ENCODE measurements at regions not wholly inside any gene's neighbourhood (a gene's known extent, or its start where the extent isn't known, plus 50 kb on each side); places are given as distances from the start of the nearest gene placed in this dataset.

GRCh38 chrX:38881066-38881465, 79.8 kb downstream of the MID1IP1 start:
- no peaks in the 10 kb centered on the region for H3K4me1 ChIP-seq (ENCODE audit: control insufficient read depth in 1 of 2, low read depth in 2 of 2)
- no peaks in the 10 kb centered on the region for H3K36me3 ChIP-seq
- no peaks in the 10 kb centered on the region for H3K9me3 ChIP-seq
- TF ChIP-seq, protein P1, sequence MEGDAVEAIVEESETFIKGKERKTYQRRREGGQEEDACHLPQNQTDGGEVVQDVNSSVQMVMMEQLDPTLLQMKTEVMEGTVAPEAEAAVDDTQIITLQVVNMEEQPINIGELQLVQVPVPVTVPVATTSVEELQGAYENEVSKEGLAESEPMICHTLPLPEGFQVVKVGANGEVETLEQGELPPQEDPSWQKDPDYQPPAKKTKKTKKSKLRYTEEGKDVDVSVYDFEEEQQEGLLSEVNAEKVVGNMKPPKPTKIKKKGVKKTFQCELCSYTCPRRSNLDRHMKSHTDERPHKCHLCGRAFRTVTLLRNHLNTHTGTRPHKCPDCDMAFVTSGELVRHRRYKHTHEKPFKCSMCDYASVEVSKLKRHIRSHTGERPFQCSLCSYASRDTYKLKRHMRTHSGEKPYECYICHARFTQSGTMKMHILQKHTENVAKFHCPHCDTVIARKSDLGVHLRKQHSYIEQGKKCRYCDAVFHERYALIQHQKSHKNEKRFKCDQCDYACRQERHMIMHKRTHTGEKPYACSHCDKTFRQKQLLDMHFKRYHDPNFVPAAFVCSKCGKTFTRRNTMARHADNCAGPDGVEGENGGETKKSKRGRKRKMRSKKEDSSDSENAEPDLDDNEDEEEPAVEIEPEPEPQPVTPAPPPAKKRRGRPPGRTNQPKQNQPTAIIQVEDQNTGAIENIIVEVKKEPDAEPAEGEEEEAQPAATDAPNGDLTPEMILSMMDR (IDR thresholded peaks at IDR 0.05): no peak
- H3K27ac ChIP-seq: no peak overlapping the region
- no peak overlapping the region for H3K4me3 ChIP-seq
- no peaks in the 10 kb centered on the region for H3K27me3 ChIP-seq (replicated peaks; ENCODE audit: insufficient read depth)
- ATAC-seq (ENCODE audit: insufficient number of reproducible peaks, low FRiP score, low read depth) (no peak), DNase-seq (ENCODE audit: low spot score) (no peak)

- Histone ChIP-seq H3K27me3 (replicated peaks; ENCODE audit: insufficient read depth) (no peaks in the 10 kb centered on the region), H3K9me3 (no peaks in the 10 kb centered on the region), H3K4me3 (no peak overlapping the region), H3K4me1 (ENCODE audit: control insufficient read depth in 1 of 2, low read depth in 2 of 2) (no peaks in the 10 kb centered on the region), H3K36me3 (no peaks in the 10 kb centered on the region), H3K27ac (no peak overlapping the region)
- TF ChIP-seq, protein P1 (IDR thresholded peaks at IDR 0.05): no peak
- ATAC-seq (ENCODE audit: insufficient number of reproducible peaks, low FRiP score, low read depth): no peak
- no peak for DNase-seq (ENCODE audit: low spot score)
Measured at GRCh38 chrX:38881727-38882126, 80.5 kb downstream of the MID1IP1 start.

- no peak overlapping the region for H3K4me3 ChIP-seq
- ATAC-seq (ENCODE audit: insufficient number of reproducible peaks, low FRiP score, low read depth) (no peak), DNase-seq (ENCODE audit: low spot score) (no peak)
- H3K9me3 ChIP-seq: no peaks in the 10 kb centered on the region
- no peaks in the 10 kb centered on the region for H3K4me1 ChIP-seq (ENCODE audit: control insufficient read depth in 1 of 2, low read depth in 2 of 2)
- no peaks in the 10 kb centered on the region for H3K27me3 ChIP-seq (replicated peaks; ENCODE audit: insufficient read depth)
- TF ChIP-seq, protein P1 (IDR thresholded peaks at IDR 0.05): no peak
- no peaks in the 10 kb centered on the region for H3K36me3 ChIP-seq
- no peak overlapping the region for H3K27ac ChIP-seq
Measured at GRCh38 chrX:38882894-38883626, 81.8 kb downstream of the MID1IP1 start.

GRCh38 chrX:38886112-38886511, 84.9 kb downstream of the MID1IP1 start:
- no peaks in the 10 kb centered on the region for H3K9me3 ChIP-seq
- ATAC-seq (ENCODE audit: insufficient number of reproducible peaks, low FRiP score, low read depth): no peak
- no peak overlapping the region for H3K27ac ChIP-seq
- no peaks in the 10 kb centered on the region for H3K27me3 ChIP-seq (replicated peaks; ENCODE audit: insufficient read depth)
- TF ChIP-seq, protein P1 (IDR thresholded peaks at IDR 0.05): no peak
- H3K4me1 ChIP-seq (ENCODE audit: control insufficient read depth in 1 of 2, low read depth in 2 of 2): no peaks in the 10 kb centered on the region
- no peak for DNase-seq (ENCODE audit: low spot score)
- H3K36me3 ChIP-seq: no peaks in the 10 kb centered on the region
- H3K4me3 ChIP-seq: no peak overlapping the region

DNA sequence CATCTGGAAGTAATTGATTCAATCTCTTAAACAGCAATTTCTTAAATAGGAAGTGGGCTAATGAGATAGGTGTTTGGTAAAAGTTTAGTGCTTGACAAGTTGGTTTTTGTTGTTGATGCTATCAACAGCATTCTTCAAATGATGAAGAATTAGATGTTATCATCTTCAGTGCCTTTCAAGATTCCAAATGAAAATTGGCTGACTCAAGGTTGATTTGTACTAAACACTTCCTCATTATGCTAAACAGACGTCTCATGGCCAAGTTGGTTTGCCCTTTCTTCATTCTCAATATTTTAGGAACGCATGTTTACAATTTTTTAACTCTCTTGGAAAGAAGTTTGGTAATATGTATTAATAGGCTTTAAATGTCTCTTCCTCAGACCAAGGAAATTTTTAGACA, 86.0 kb downstream of the MID1IP1 start:
- no peaks in the 10 kb centered on the region for H3K4me1 ChIP-seq (ENCODE audit: control insufficient read depth in 1 of 2, low read depth in 2 of 2)
- H3K9me3 ChIP-seq: no peaks in the 10 kb centered on the region
- H3K4me3 ChIP-seq: no peak overlapping the region
- no peaks in the 10 kb centered on the region for H3K27me3 ChIP-seq (replicated peaks; ENCODE audit: insufficient read depth)
- H3K27ac ChIP-seq: no peak overlapping the region
- no peak for ATAC-seq (ENCODE audit: insufficient number of reproducible peaks, low FRiP score, low read depth)
- no peaks in the 10 kb centered on the region for H3K36me3 ChIP-seq
- TF ChIP-seq, protein P1 (IDR thresholded peaks at IDR 0.05): no peak
- DNase-seq (ENCODE audit: low spot score): no peak
